RWPE2 (cell line): ENCODE measurements at regions not wholly inside any gene's neighbourhood (a gene's known extent, or its start where the extent isn't known, plus 50 kb on each side); places are given as distances from the start of the nearest gene placed in this dataset.
A peak's percentile ranks its signal among the peaks of the same experiment; 100 is the strongest.

Source experiments
- ATAC-seq: fragments of 200-7000 bp; cut with Tn5 transposase; 3 replicates; pipeline ENCODE4 v1.9.1; 2021; ENCODE audit warnings: low read depth
- DNase-seq: peaks from one replicate; pipeline ENCODE4 v3.0.0-alpha.2; 2020; ENCODE audit warnings: low spot score
- H3K27ac ChIP-seq: fragments of 450-650 bp; 2 replicates; pipeline ENCODE4 v1.5.1; 2017; ENCODE audit warnings: mild to moderate bottlenecking; ENCODE audit not compliant: poor library complexity, severe bottlenecking
- H3K27me3 ChIP-seq: fragments of 250-450 bp; sonication (Bioruptor Pico); 2 replicates; pipeline ENCODE4 v1.5.1; 2021; ENCODE audit warnings: mild to moderate bottlenecking, moderate library complexity; ENCODE audit not compliant: insufficient read depth, poor library complexity, severe bottlenecking
- H3K36me3 ChIP-seq: fragments of 250-450 bp; sonication (Bioruptor Pico); 2 replicates; pipeline ENCODE4 v1.5.1; 2020; ENCODE audit warnings: low read depth, mild to moderate bottlenecking, moderate library complexity
- H3K4me1 ChIP-seq: fragments of 250-450 bp; sonication (Bioruptor Pico); 2 replicates; pipeline ENCODE4 v1.5.1; 2021; ENCODE audit warnings: mild to moderate bottlenecking, moderate library complexity; ENCODE audit not compliant: insufficient read depth, poor library complexity, severe bottlenecking
- H3K4me3 ChIP-seq: fragments of 250-450 bp; sonication (Bioruptor Pico); 2 replicates; pipeline ENCODE4 v1.5.1; 2021; ENCODE audit warnings: mild to moderate bottlenecking, moderate library complexity; ENCODE audit not compliant: severe bottlenecking
- H3K9me3 ChIP-seq: fragments of 250-450 bp; sonication (Bioruptor Pico); 2 replicates; pipeline ENCODE4 v1.5.1; 2021; ENCODE audit warnings: mild to moderate bottlenecking, moderate library complexity; ENCODE audit not compliant: severe bottlenecking
- TF ChIP-seq, protein P1 (sequence below): fragments of 450-650 bp; IDR thresholded peaks from one replicate; pipeline ENCODE4 v1.5.1; 2017; ENCODE audit warnings: mild to moderate bottlenecking, moderate library complexity; ENCODE audit not compliant: poor library complexity, severe bottlenecking

DNA sequence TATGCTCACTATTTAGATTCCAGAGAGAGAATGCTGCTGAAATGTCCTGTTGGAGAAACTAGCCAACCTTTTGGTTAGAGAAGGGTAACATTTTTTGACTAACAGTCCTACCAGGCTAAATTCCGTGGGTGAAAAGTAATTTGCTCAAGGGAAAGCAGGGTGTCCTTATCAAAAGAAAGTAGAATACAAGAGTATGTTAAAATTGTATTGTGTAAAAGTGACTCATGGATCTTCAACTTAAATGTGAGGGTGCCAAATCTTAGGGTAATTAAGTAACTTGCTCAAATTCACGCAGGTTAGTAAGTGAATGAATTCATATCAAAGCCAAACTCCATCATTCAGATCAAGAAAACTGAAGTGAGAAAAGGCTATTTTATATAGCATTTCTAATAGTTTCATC lies 81.7 kb downstream of the PCDH7 start:
- Histone ChIP-seq H3K9me3 (no peaks in the 10 kb centered on the region), H3K4me3 (no peak overlapping the region), H3K36me3 (no peaks in the 10 kb centered on the region), H3K27ac (peak overlapping the region; percentile 48), H3K4me1 (peaks cover 13% of the 10 kb centered on the region), H3K27me3 (no peaks in the 10 kb centered on the region)
- no peak for ATAC-seq
- no peak for DNase-seq
- TF ChIP-seq, protein P1, sequence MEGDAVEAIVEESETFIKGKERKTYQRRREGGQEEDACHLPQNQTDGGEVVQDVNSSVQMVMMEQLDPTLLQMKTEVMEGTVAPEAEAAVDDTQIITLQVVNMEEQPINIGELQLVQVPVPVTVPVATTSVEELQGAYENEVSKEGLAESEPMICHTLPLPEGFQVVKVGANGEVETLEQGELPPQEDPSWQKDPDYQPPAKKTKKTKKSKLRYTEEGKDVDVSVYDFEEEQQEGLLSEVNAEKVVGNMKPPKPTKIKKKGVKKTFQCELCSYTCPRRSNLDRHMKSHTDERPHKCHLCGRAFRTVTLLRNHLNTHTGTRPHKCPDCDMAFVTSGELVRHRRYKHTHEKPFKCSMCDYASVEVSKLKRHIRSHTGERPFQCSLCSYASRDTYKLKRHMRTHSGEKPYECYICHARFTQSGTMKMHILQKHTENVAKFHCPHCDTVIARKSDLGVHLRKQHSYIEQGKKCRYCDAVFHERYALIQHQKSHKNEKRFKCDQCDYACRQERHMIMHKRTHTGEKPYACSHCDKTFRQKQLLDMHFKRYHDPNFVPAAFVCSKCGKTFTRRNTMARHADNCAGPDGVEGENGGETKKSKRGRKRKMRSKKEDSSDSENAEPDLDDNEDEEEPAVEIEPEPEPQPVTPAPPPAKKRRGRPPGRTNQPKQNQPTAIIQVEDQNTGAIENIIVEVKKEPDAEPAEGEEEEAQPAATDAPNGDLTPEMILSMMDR = no peak

DNA sequence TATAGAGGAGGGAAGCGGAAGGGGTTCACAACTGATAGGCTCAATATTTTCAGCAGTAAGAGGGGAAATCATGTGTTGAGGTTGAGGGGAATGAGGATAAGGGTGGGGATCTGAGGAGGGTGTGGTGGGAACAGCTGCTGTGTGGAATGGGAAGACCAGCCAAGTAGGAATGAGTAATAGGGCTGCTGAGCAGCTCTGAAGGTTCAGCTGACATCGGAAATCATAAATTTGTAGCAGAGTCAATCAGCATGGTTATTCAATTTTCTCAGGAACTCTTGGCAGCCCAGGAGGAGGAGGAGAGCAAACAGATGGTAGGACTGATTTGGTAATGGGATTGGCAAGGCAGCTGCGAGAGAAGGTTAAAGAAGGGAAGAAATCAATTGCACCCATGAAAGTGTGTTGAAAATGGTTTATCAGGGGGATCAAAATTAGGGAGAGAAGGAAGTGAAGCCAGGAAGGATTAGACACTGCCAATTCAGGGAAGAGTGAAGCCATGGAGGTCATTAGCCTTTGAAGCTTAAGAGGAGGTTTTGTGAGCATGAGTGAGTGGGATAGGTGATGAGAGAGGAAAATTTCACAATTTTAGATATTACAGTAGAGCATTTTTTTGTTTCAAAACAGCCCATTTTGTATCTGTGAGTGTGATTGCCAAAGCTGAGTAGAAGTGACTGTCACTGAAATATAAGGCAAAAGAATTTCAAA lies 82.6 kb downstream of the PCDH7 start:
- Histone ChIP-seq H3K4me3 (no peak overlapping the region), H3K27me3 (no peaks in the 10 kb centered on the region), H3K27ac (peak overlapping the region; percentile 48), H3K4me1 (peaks cover 13% of the 10 kb centered on the region), H3K9me3 (no peaks in the 10 kb centered on the region), H3K36me3 (no peaks in the 10 kb centered on the region)
- DNase-seq (no peak), ATAC-seq (peak; percentile 83; the same call in 2 of the 3 replicates)
- TF ChIP-seq, protein P1 = no peak

DNA sequence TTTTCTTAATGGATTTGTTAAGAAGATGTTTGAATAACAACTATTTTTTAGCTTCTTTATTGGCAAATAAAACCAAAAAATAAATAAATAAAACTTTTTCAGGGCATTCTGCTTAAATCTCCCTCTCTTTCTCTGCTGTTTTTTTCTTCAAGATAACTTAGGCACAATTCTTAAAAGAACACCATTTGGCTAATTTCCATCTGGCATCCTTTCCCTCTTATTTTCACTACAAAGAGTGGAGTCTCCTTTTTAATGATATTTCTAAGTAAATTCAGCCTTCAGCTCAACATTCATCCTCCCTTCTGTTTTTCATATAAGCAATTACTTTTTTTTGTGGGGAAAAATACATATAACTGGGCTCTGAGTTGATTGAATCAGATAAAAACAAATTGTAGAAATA lies 88.1 kb downstream of the PCDH7 start:
- no peak for ATAC-seq
- TF ChIP-seq, protein P1 = no peak
- Histone ChIP-seq H3K27ac (no peak overlapping the region), H3K4me3 (no peak overlapping the region), H3K36me3 (no peaks in the 10 kb centered on the region), H3K27me3 (no peaks in the 10 kb centered on the region), H3K4me1 (no peaks in the 10 kb centered on the region), H3K9me3 (no peaks in the 10 kb centered on the region)
- DNase-seq = no peak

DNA sequence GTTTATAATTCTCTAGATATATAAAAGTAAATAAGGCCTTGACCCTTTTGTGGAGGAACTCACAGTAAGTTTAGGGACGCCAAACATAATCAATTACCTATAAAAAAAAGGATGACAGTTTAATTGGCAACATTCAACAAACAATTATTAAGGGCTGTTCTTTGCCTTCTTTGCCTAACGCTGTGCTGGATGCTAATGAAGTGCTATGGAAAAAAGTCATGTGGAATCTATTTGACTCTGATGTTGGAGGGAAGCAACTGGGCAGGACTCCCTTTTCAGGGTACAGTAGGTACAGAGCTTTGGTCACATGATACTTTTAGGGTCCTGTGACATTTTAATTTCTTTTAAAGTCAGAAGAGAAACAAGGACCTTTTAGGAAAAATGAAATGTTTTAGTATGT lies 91.1 kb downstream of the PCDH7 start:
- Histone ChIP-seq H3K27me3 (no peaks in the 10 kb centered on the region), H3K27ac (no peak overlapping the region), H3K36me3 (no peaks in the 10 kb centered on the region), H3K4me3 (no peak overlapping the region), H3K4me1 (no peaks in the 10 kb centered on the region), H3K9me3 (no peaks in the 10 kb centered on the region)
- no peak for ATAC-seq
- no peak for DNase-seq
- TF ChIP-seq, protein P1 = no peak

DNA sequence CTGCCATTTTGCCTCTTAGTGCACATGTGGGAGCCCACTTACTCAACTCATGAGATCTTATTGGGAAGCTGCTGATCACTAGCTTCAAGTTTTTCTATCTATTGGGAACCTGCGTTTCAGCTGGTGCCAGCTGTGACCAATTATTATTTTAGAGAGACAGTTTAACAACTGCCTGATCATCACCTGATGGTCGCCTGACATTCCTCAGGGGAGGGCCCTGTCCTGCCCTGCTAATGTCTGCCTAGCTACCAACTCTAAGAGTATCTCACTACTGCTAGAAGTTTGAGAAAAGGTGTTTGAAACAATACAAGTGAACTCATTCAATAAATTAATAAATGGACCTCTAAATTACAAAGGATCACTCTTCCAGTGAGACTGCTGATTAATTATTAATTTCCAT lies 95.5 kb downstream of the PCDH7 start:
- DNase-seq (no peak), ATAC-seq (no peak)
- Histone ChIP-seq H3K27ac (no peak overlapping the region), H3K36me3 (no peaks in the 10 kb centered on the region), H3K4me3 (no peak overlapping the region), H3K4me1 (no peaks in the 10 kb centered on the region), H3K9me3 (no peaks in the 10 kb centered on the region), H3K27me3 (no peaks in the 10 kb centered on the region)
- TF ChIP-seq, protein P1 = no peak
